D721Med (cell line): ENCODE measurements at regions not wholly inside any gene's neighbourhood (a gene's known extent, or its start where the extent isn't known, plus 50 kb on each side); places are given as distances from the start of the nearest gene placed in this dataset.

Experiments used
- DNase-seq: peaks from one replicate; pipeline ENCODE4 v3.0.0; 2011; ENCODE audit warnings: low spot score; ENCODE audit not compliant: insufficient read length
- FAIRE-seq: peaks from 2 replicates; lab custom pipeline; 2011; peaks lifted over from hg19 to GRCh38; lab: Jason Lieb, UNC
- CTCF ChIP-seq: IDR thresholded peaks from 2 replicates; pipeline ENCODE4 v1.5.1; 2012; ENCODE audit warnings: mild to moderate bottlenecking, control low read depth; ENCODE audit not compliant: insufficient read depth; ENCODE audit errors: missing control alignments

GRCh38 chrX:20452487-20452886 lies 185.8 kb upstream of the RPS6KA3 start:
- TF ChIP-seq CTCF, result no peak
- no peak for DNase-seq
- FAIRE-seq, result no peak

- FAIRE-seq, result no peak
- DNase-seq, result no peak
- no peak for TF ChIP-seq CTCF
These were observed 185.2 kb upstream of the RPS6KA3 start for GRCh38 chrX:20451929-20452328.

DNA sequence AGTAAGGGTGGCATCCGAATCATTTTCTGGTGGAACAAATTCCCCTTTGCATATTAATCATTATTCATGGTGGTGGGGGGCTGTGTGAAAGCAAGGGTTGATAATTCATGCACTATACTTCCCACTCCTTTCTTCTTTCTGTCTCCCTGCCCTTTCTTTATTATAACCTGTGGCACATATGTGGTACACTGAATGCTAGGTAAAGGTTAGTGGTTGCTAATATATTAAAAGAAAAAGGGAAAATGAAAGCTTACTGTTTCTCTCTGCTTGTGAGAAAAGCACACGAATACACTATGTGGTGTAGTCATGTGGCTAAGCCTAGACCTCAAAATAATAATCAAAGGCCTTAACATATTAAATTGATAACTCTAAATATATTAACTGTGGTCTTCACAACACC lies 178.4 kb upstream of the RPS6KA3 start:
- no peak for TF ChIP-seq CTCF
- FAIRE-seq, result no peak
- DNase-seq, result no peak

GRCh38 chrX:20442597-20442996 lies 175.9 kb upstream of the RPS6KA3 start:
- no peak for DNase-seq
- FAIRE-seq, result no peak
- TF ChIP-seq CTCF, result peak; percentile 48

DNA sequence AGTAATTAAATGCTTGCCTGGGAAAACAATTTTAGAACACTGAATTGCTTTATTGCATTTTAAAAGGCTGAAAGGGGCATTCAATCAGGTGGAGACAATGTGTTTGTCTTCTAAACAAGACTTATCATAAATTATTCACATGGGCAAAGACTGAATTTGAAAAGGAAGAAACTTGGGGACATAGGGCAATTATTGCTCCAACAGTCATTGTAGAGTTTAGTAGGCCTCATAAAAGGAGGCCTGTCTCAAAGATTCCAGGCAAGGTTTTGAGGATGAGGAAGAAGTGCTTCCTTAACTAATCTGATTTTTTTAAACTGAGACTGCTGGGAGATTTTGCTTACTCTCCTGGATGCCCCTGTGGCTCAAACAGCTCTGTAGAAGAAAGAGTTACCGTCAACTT lies 174.4 kb upstream of the RPS6KA3 start:
- no peak for FAIRE-seq
- TF ChIP-seq CTCF, result no peak
- DNase-seq, result no peak

GRCh38 chrX:20438871-20439526 lies 172.3 kb upstream of the RPS6KA3 start:
- no peak for TF ChIP-seq CTCF
- no peak for DNase-seq
- FAIRE-seq, result no peak

- TF ChIP-seq CTCF, result no peak
- DNase-seq (no peak), FAIRE-seq (no peak)
These were observed 171.0 kb upstream of the RPS6KA3 start for GRCh38 chrX:20437683-20438082.
